ENCODE measurements at regions not wholly inside any gene's neighbourhood (a gene's known extent, or its start where the extent isn't known, plus 50 kb on each side); places are given as distances from the start of the nearest gene placed in this dataset.

- Histone ChIP-seq H3K56ac (ENCODE audit: extremely low read depth, insufficient read depth, low read length) (no peak overlapping the region), H2BK120ac (ENCODE audit: low read depth, low read length) (no peak overlapping the region), H2AK5ac (ENCODE audit: low read depth, low read length) (no peak overlapping the region), H4K8ac (ENCODE audit: low read depth in 2 of 2, low read length in 2 of 2) (no peak overlapping the region), H2BK15ac (ENCODE audit: low read depth, low read length) (no peak overlapping the region), H3K4ac (ENCODE audit: low read depth, low read length) (no peak overlapping the region), H2AFZ (replicated peaks; ENCODE audit: low read length, poor library complexity) (no peak overlapping the region), H3K79me1 (ENCODE audit: low read depth in 1 of 2, low read length in 2 of 2) (no peaks in the 10 kb centered on the region), H3K14ac (replicated peaks; ENCODE audit: low read depth, low read length) (no peak overlapping the region), H4K5ac (ENCODE audit: low read depth, low read length) (no peak overlapping the region), H3K9me3 (ENCODE audit: control insufficient read depth, insufficient read depth, low read length) (peaks cover 24% of the 10 kb centered on the region), H3K23ac (ENCODE audit: low read depth, low read length) (no peak overlapping the region), H3K4me3 (ENCODE audit: insufficient read depth, low read depth, low read length) (no peak overlapping the region), H2BK20ac (ENCODE audit: low read depth, low read length) (no peak overlapping the region), H2BK5ac (ENCODE audit: low read depth, low read length, poor library complexity, severe bottlenecking) (no peak overlapping the region), H3K9ac (ENCODE audit: low read depth, low read length) (no peak overlapping the region), H3K27me3 (ENCODE audit: control insufficient read depth, insufficient read depth, low read length) (no peaks in the 10 kb centered on the region), H4K91ac (ENCODE audit: insufficient read depth, low read depth, low read length) (no peak overlapping the region), H4K20me1 (ENCODE audit: insufficient read depth, low read length) (no peaks in the 10 kb centered on the region), H3K36me3 (ENCODE audit: control insufficient read depth, insufficient read depth, low read length) (no peaks in the 10 kb centered on the region), H3K18ac (ENCODE audit: low read depth, low read length) (no peak overlapping the region), H3K4me1 (ENCODE audit: control insufficient read depth, insufficient read depth, low read length) (no peaks in the 10 kb centered on the region), H3K4me2 (ENCODE audit: low read depth, low read length) (no peak overlapping the region), H3K9me1 (ENCODE audit: insufficient read depth, low read length) (no peaks in the 10 kb centered on the region), H3K27ac (ENCODE audit: insufficient read depth, low read length) (no peak overlapping the region), H2AK9ac (replicated peaks; ENCODE audit: low read depth, low read length, poor library complexity) (no peak overlapping the region)
- no CpG with 5 or more reads among the region's 3 CpGs for WGBS, 2 experiments (ENCODE audit: extremely low coverage in 2 of 2, insufficient read length in 1 of 2)
- TF ChIP-seq RCOR1 (IDR thresholded peaks at IDR 0.05; ENCODE audit: insufficient replicate concordance, low read length) (no peak), POLR2A (IDR thresholded peaks at IDR 0.05; ENCODE audit: low read depth, low read length) (no peak), CEBPB (IDR thresholded peaks at IDR 0.05; ENCODE audit: low read depth, low read length) (no peak), MAFK (IDR thresholded peaks at IDR 0.05; ENCODE audit: low read depth, low read length) (no peak), RAD21 (IDR thresholded peaks at IDR 0.05; ENCODE audit: low read length) (no peak), CHD1 (IDR thresholded peaks at IDR 0.05; ENCODE audit: low read depth, low read length) (no peak), FOS (IDR thresholded peaks at IDR 0.05; ENCODE audit: low read depth, low read length) (no peak), MXI1 (IDR thresholded peaks at IDR 0.05; ENCODE audit: borderline replicate concordance, low read depth, low read length) (no peak), RFX5 (IDR thresholded peaks at IDR 0.05; ENCODE audit: low read depth, low read length) (no peak), MAZ (IDR thresholded peaks at IDR 0.05; ENCODE audit: borderline replicate concordance, low read depth, low read length) (no peak), BHLHE40 (IDR thresholded peaks at IDR 0.05; ENCODE audit: low read depth, low read length) (no peak)
- TF ChIP-seq, protein P1, sequence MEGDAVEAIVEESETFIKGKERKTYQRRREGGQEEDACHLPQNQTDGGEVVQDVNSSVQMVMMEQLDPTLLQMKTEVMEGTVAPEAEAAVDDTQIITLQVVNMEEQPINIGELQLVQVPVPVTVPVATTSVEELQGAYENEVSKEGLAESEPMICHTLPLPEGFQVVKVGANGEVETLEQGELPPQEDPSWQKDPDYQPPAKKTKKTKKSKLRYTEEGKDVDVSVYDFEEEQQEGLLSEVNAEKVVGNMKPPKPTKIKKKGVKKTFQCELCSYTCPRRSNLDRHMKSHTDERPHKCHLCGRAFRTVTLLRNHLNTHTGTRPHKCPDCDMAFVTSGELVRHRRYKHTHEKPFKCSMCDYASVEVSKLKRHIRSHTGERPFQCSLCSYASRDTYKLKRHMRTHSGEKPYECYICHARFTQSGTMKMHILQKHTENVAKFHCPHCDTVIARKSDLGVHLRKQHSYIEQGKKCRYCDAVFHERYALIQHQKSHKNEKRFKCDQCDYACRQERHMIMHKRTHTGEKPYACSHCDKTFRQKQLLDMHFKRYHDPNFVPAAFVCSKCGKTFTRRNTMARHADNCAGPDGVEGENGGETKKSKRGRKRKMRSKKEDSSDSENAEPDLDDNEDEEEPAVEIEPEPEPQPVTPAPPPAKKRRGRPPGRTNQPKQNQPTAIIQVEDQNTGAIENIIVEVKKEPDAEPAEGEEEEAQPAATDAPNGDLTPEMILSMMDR (conservative IDR thresholded peaks at IDR 0.05; ENCODE audit: low read depth, low read length), result no peak
- TF ChIP-seq, protein P2, sequence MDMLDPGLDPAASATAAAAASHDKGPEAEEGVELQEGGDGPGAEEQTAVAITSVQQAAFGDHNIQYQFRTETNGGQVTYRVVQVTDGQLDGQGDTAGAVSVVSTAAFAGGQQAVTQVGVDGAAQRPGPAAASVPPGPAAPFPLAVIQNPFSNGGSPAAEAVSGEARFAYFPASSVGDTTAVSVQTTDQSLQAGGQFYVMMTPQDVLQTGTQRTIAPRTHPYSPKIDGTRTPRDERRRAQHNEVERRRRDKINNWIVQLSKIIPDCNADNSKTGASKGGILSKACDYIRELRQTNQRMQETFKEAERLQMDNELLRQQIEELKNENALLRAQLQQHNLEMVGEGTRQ (IDR thresholded peaks at IDR 0.05; ENCODE audit: low read depth, low read length), result no peak
- no TSS peak for BruUV-seq (replicated peaks)
- in situ Hi-C loops (cut with MboI; ENCODE audit: low sequenced_read_pairs), result no loop called here
- ChIA-PET POLR2A (ENCODE audit: unreplicated experiment) (no interaction called here), CTCF (no interaction called here)
- ATAC-seq (ENCODE audit: low read depth) (no peak), DNase-seq (no peak)
- dilution Hi-C loops (cut with HindIII; ENCODE audit: low sequenced_read_pairs, unreplicated experiment), result no loop called here
- intact Hi-C loops (cut with micrococcal nuclease), result no loop called here
Observed at GRCh38 chr12:131478468-131478867, 232.4 kb upstream of the SFSWAP start.

Data from IMR-90 (cell line).